Loucy (cell line): ENCODE measurements at regions not wholly inside any gene's neighbourhood (a gene's known extent, or its start where the extent isn't known, plus 50 kb on each side); places are given as distances from the start of the nearest gene placed in this dataset.

ENCODE experiments used
- H2AFZ ChIP-seq: fragments of 200-600 bp; sonication (generic); 2 replicates; pipeline ENCODE4 v1.6.0; 2016; ENCODE audit warnings: antibody characterized with exemption, mild to moderate bottlenecking, low read length, moderate library complexity
- H3F3A ChIP-seq: fragments of 200-600 bp; 2 replicates; pipeline ENCODE4 v1.6.0; 2016; ENCODE audit warnings: antibody characterized with exemption, low read depth, mild to moderate bottlenecking
- H3K27me3 ChIP-seq: fragments of 200-600 bp; sonication (generic); 2 replicates; pipeline ENCODE4 v1.6.1; 2014; ENCODE audit warnings: low read length, mild to moderate bottlenecking; ENCODE audit not compliant: insufficient read depth, poor library complexity, severe bottlenecking
- H3K36me3 ChIP-seq: fragments of 200-600 bp; sonication (generic); 2 replicates; pipeline ENCODE4 v1.6.1; 2016; ENCODE audit warnings: low read length; ENCODE audit not compliant: insufficient read depth
- H3K4me1 ChIP-seq: fragments of 200-600 bp; sonication (generic); 2 replicates; pipeline ENCODE4 v1.5.1; 2014; ENCODE audit warnings: low read length, mild to moderate bottlenecking; ENCODE audit not compliant: insufficient read depth, poor library complexity, severe bottlenecking
- H3K4me2 ChIP-seq: fragments of 200-600 bp; sonication (generic); 2 replicates; pipeline ENCODE4 v1.6.0; 2014; ENCODE audit warnings: antibody characterized with exemption, low read length, low read depth, mild to moderate bottlenecking; ENCODE audit not compliant: poor library complexity, severe bottlenecking
- H3K4me3 ChIP-seq: fragments of 200-600 bp; sonication (generic); 2 replicates; pipeline ENCODE4 v1.5.1; 2014; ENCODE audit warnings: low read length, mild to moderate bottlenecking, mixed read lengths; ENCODE audit not compliant: poor library complexity, severe bottlenecking
- H3K79me2 ChIP-seq: fragments of 200-600 bp; sonication (generic); 2 replicates; pipeline ENCODE4 v1.6.1; 2014; ENCODE audit warnings: low read length; ENCODE audit not compliant: insufficient read depth
- H3K9ac ChIP-seq: fragments of 200-600 bp; sonication (generic); 2 replicates; pipeline ENCODE4 v1.6.0; 2014; ENCODE audit warnings: mild to moderate bottlenecking, low read depth, low read length, moderate library complexity; ENCODE audit not compliant: poor library complexity, severe bottlenecking
- H3K9me2 ChIP-seq: fragments of 200-600 bp; sonication (generic); replicated peaks from 2 replicates; pipeline ENCODE4 v1.6.1; 2016; ENCODE audit warnings: low read depth, low read length, mixed read lengths
- H3K9me3 ChIP-seq: fragments of 200-600 bp; sonication (generic); 2 replicates; pipeline ENCODE4 v1.6.1; 2014; ENCODE audit warnings: mild to moderate bottlenecking, antibody characterized with exemption, low read length, low read depth; ENCODE audit not compliant: insufficient read depth
- H4K20me1 ChIP-seq: fragments of 200-600 bp; sonication (generic); 2 replicates; pipeline ENCODE4 v1.6.0; 2014; ENCODE audit warnings: antibody characterized with exemption, low read length, mild to moderate bottlenecking; ENCODE audit not compliant: insufficient read depth, poor library complexity, severe bottlenecking
- CTCF ChIP-seq: fragments of 200-600 bp; sonication (generic); conservative IDR thresholded peaks from 2 replicates; pipeline ENCODE4 v1.5.1; 2014; ENCODE audit warnings: mild to moderate bottlenecking, antibody characterized with exemption, low read length
- EZH2phosphoT487 ChIP-seq: fragments of 200-600 bp; IDR thresholded peaks from 2 replicates; pipeline ENCODE4 v1.6.1; 2018; ENCODE audit warnings: antibody characterized with exemption, mild to moderate bottlenecking, moderate library complexity, borderline replicate concordance

- Histone ChIP-seq H3K9ac (no peak overlapping the region), H3K9me3 (no peaks in the 10 kb centered on the region), H4K20me1 (no peaks in the 10 kb centered on the region), H3K79me2 (no peaks in the 10 kb centered on the region), H3K4me3 (no peak overlapping the region), H3K27me3 (no peaks in the 10 kb centered on the region), H3K4me2 (no peak overlapping the region), H3K4me1 (no peaks in the 10 kb centered on the region), H3K36me3 (no peaks in the 10 kb centered on the region), H3F3A (no peaks in the 10 kb centered on the region), H2AFZ (no peak overlapping the region), H3K9me2 (no peaks in the 10 kb centered on the region)
- no peak for TF ChIP-seq CTCF
- no peak for TF ChIP-seq EZH2phosphoT487
Observed at GRCh38 chr5:27406020-27406419, 367.6 kb upstream of the CDH9 start.

- no peak overlapping the region for H3K4me2 ChIP-seq
- H3K4me3 ChIP-seq = no peak overlapping the region
- no peak overlapping the region for H2AFZ ChIP-seq
- H3K36me3 ChIP-seq = no peaks in the 10 kb centered on the region
- H4K20me1 ChIP-seq = no peaks in the 10 kb centered on the region
- H3K4me1 ChIP-seq = no peaks in the 10 kb centered on the region
- no peaks in the 10 kb centered on the region for H3K27me3 ChIP-seq
- no peak for TF ChIP-seq EZH2phosphoT487
- H3K9me2 ChIP-seq = no peaks in the 10 kb centered on the region
- H3K9me3 ChIP-seq = no peaks in the 10 kb centered on the region
- no peaks in the 10 kb centered on the region for H3K79me2 ChIP-seq
- H3K9ac ChIP-seq = no peak overlapping the region
- H3F3A ChIP-seq = no peaks in the 10 kb centered on the region
Observed at GRCh38 chr5:27403243-27403882, 365.0 kb upstream of the CDH9 start.

- no peaks in the 10 kb centered on the region for H3F3A ChIP-seq
- no peaks in the 10 kb centered on the region for H3K9me2 ChIP-seq
- H3K36me3 ChIP-seq = no peaks in the 10 kb centered on the region
- TF ChIP-seq CTCF (no peak), EZH2phosphoT487 (no peak)
- no peaks in the 10 kb centered on the region for H3K9me3 ChIP-seq
- H2AFZ ChIP-seq = no peak overlapping the region
- no peaks in the 10 kb centered on the region for H3K4me1 ChIP-seq
- H3K27me3 ChIP-seq = no peaks in the 10 kb centered on the region
- no peaks in the 10 kb centered on the region for H4K20me1 ChIP-seq
- no peak overlapping the region for H3K9ac ChIP-seq
- H3K79me2 ChIP-seq = no peaks in the 10 kb centered on the region
- no peak overlapping the region for H3K4me2 ChIP-seq
- H3K4me3 ChIP-seq = no peak overlapping the region
Observed at GRCh38 chr5:27402828-27403227, 364.4 kb upstream of the CDH9 start.

- no peaks in the 10 kb centered on the region for H3K9me2 ChIP-seq
- TF ChIP-seq CTCF (no peak), EZH2phosphoT487 (no peak)
- no peaks in the 10 kb centered on the region for H3K79me2 ChIP-seq
- H3K9me3 ChIP-seq = no peaks in the 10 kb centered on the region
- no peaks in the 10 kb centered on the region for H3F3A ChIP-seq
- H3K36me3 ChIP-seq = no peaks in the 10 kb centered on the region
- no peak overlapping the region for H3K4me3 ChIP-seq
- H3K27me3 ChIP-seq = no peaks in the 10 kb centered on the region
- H4K20me1 ChIP-seq = no peaks in the 10 kb centered on the region
- H3K9ac ChIP-seq = no peak overlapping the region
- no peaks in the 10 kb centered on the region for H3K4me1 ChIP-seq
- H3K4me2 ChIP-seq = no peak overlapping the region
- H2AFZ ChIP-seq = no peak overlapping the region
Observed at GRCh38 chr5:27396998-27397397, 358.6 kb upstream of the CDH9 start.
